Esophagus squamous epithelium (tissue), 4 donors: ENCODE measurements at regions not wholly inside any gene's neighbourhood (a gene's known extent, or its start where the extent isn't known, plus 50 kb on each side); places are given as distances from the start of the nearest gene placed in this dataset.

Source experiments
- POLR2A ChIP-seq, 4 donors: fragments of 450-650 bp; IDR thresholded peaks; one replicate each; pipeline ENCODE4 v1.6.1; 2017; ENCODE audit warnings: antibody characterized with exemption in 4 of 4, mild to moderate bottlenecking in 4 of 4, moderate library complexity in 3 of 4
- TF ChIP-seq, protein P1 (sequence below), 6 experiments: fragments of 450-650 bp in 4 of 6; fragments of 200-600 bp in 2 of 6; sonication (generic) in 2 of 6; IDR thresholded peaks; one replicate each; pipeline ENCODE4 v1.5.1; 2016 to 2019; ENCODE audit warnings: antibody characterized with exemption in 6 of 6, mild to moderate bottlenecking in 4 of 6, moderate library complexity in 4 of 6

DNA sequence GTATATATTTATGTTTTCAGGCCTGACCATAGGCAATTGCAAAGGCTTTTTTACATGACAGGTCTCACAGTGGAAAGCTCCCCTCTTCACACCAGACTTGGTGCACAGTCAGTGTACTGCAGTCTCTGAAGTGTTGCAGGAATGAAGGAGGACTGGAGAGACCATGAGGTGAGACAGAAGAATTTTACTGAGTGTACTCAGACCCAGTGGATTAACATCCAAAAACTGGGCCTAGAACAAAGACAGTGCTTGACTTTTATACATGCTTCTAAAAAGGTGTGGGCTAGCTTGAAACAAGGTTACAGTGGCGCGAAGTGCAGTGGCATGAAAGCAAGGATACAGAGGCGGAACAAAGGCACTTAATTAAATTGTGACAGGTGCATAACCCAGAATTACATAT, 822.9 kb downstream of the RAPGEF2 start:
- TF ChIP-seq POLR2A (IDR thresholded peaks at IDR 0.05), result no peak
- TF ChIP-seq, protein P1, sequence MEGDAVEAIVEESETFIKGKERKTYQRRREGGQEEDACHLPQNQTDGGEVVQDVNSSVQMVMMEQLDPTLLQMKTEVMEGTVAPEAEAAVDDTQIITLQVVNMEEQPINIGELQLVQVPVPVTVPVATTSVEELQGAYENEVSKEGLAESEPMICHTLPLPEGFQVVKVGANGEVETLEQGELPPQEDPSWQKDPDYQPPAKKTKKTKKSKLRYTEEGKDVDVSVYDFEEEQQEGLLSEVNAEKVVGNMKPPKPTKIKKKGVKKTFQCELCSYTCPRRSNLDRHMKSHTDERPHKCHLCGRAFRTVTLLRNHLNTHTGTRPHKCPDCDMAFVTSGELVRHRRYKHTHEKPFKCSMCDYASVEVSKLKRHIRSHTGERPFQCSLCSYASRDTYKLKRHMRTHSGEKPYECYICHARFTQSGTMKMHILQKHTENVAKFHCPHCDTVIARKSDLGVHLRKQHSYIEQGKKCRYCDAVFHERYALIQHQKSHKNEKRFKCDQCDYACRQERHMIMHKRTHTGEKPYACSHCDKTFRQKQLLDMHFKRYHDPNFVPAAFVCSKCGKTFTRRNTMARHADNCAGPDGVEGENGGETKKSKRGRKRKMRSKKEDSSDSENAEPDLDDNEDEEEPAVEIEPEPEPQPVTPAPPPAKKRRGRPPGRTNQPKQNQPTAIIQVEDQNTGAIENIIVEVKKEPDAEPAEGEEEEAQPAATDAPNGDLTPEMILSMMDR (IDR thresholded peaks at IDR 0.05), result no peak
